Astrocyte (in vitro differentiated cells and primary cell): ENCODE measurements at regions not wholly inside any gene's neighbourhood (a gene's known extent, or its start where the extent isn't known, plus 50 kb on each side); places are given as distances from the start of the nearest gene placed in this dataset.

Experiments used
- DNase-seq: peaks from one replicate; pipeline ENCODE4 v3.0.0-alpha.2; 2010; ENCODE audit warnings: low read depth
- FAIRE-seq: peaks from 2 replicates; lab custom pipeline; 2011; peaks lifted over from hg19 to GRCh38; lab: Jason Lieb, UNC
- H2AFZ ChIP-seq: 2 replicates; pipeline ENCODE4 v1.6.0; 2012; ENCODE audit warnings: low read depth, low read length, inconsistent platforms
- H3K27ac ChIP-seq: 2 replicates; pipeline ENCODE4 v1.5.1; 2011; ENCODE audit warnings: low read depth, low read length, inconsistent platforms
- H3K27me3 ChIP-seq: 2 replicates; pipeline ENCODE4 v1.6.0; 2011; ENCODE audit warnings: low read length, inconsistent platforms; ENCODE audit not compliant: insufficient read depth
- H3K36me3 ChIP-seq: 2 replicates; pipeline ENCODE4 v1.5.1; 2011; ENCODE audit warnings: low read length, inconsistent platforms; ENCODE audit not compliant: insufficient read depth
- H3K4me1 ChIP-seq: 2 replicates; pipeline ENCODE4 v1.5.1; 2011; ENCODE audit warnings: low read length, inconsistent platforms; ENCODE audit not compliant: insufficient read depth
- H3K4me2 ChIP-seq: 2 replicates; pipeline ENCODE4 v1.6.0; 2012; ENCODE audit warnings: low read length, inconsistent platforms
- H3K4me3 ChIP-seq: 2 replicates; pipeline ENCODE4 v1.5.1; 2011; ENCODE audit warnings: low read depth, mild to moderate bottlenecking, low read length, inconsistent platforms; ENCODE audit not compliant: insufficient read depth
- H3K79me2 ChIP-seq: 2 replicates; pipeline ENCODE4 v1.6.0; 2012; ENCODE audit warnings: mild to moderate bottlenecking, low read length, inconsistent platforms; ENCODE audit not compliant: insufficient read depth
- H3K9ac ChIP-seq: 2 replicates; pipeline ENCODE4 v1.6.0; 2012; ENCODE audit warnings: mild to moderate bottlenecking, low read length, inconsistent platforms
- H3K9me3 ChIP-seq: 2 replicates; pipeline ENCODE4 v1.5.1; 2012; ENCODE audit warnings: low read depth, mild to moderate bottlenecking, low read length, inconsistent platforms; ENCODE audit not compliant: insufficient read depth
- H4K20me1 ChIP-seq: 2 replicates; pipeline ENCODE4 v1.6.0; 2012; ENCODE audit warnings: low read length, inconsistent platforms; ENCODE audit not compliant: insufficient read depth
- H3K27ac Mint-ChIP-seq: one replicate; pipeline ENCODE4 v1.8.0; 2021; ENCODE audit warnings: mild to moderate bottlenecking, mixed read lengths; ENCODE audit not compliant: unreplicated experiment
- H3K27me3 Mint-ChIP-seq: one replicate; pipeline ENCODE4 v1.8.0; 2021; ENCODE audit warnings: low read depth, mixed read lengths; ENCODE audit not compliant: unreplicated experiment
- H3K36me3 Mint-ChIP-seq: one replicate; pipeline ENCODE4 v1.8.0; 2021; ENCODE audit warnings: low read depth, mixed read lengths; ENCODE audit not compliant: unreplicated experiment
- H3K4me1 Mint-ChIP-seq: one replicate; pipeline ENCODE4 v1.8.0; 2021; ENCODE audit warnings: low read depth, mixed read lengths; ENCODE audit not compliant: unreplicated experiment
- H3K4me3 Mint-ChIP-seq: one replicate; pipeline ENCODE4 v1.8.0; 2021; ENCODE audit warnings: mild to moderate bottlenecking, moderate library complexity, mixed read lengths; ENCODE audit not compliant: unreplicated experiment
- H3K9me3 Mint-ChIP-seq: one replicate; pipeline ENCODE4 v1.8.0; 2021; ENCODE audit warnings: mild to moderate bottlenecking, mixed read lengths; ENCODE audit not compliant: unreplicated experiment
- EZH2 ChIP-seq: IDR thresholded peaks from 2 replicates; pipeline ENCODE4 v1.6.1; 2012; ENCODE audit warnings: mild to moderate bottlenecking, low read length, inconsistent platforms; ENCODE audit not compliant: insufficient read depth
- TF ChIP-seq, protein P1 (sequence below): IDR thresholded peaks from 2 replicates; pipeline ENCODE4 v1.5.1; 2011; ENCODE audit warnings: low read depth, mild to moderate bottlenecking, inconsistent platforms, low read length, moderate library complexity; ENCODE audit not compliant: insufficient read depth

DNA sequence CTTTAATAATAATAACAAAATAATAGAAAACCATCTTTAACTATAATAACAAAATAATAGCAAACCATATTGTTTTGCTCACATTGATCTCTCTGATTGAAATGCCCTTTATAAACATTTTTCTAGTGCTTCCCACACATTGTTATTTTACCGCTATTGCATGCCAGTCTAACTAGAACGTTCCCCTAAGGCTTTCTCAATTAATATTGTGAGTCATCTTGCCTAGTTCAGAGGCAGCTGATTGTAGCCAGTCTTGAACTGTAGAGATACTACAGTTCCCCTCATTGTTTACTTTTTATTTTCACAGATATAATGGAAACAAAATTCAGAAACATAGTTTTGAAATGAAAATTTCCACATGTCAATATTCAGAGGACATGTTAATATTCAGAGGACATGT, 192.3 kb upstream of the ADGRL4 start:
- Histone ChIP-seq H4K20me1 (no peaks in the 10 kb centered on the region), H3K9ac (no peak overlapping the region), H3K4me1 (peaks cover 4% of the 10 kb centered on the region), H3K9me3 (no peaks in the 10 kb centered on the region), H3K4me3 (no peak overlapping the region), H3K27me3 (no peaks in the 10 kb centered on the region), H3K36me3 (no peaks in the 10 kb centered on the region), H3K79me2 (no peaks in the 10 kb centered on the region), H3K27ac (no peak overlapping the region), H3K4me2 (no peak overlapping the region), H2AFZ (no peak overlapping the region)
- Mint-ChIP-seq H3K27me3 (no peaks in the 10 kb centered on the region), H3K36me3 (no peaks in the 10 kb centered on the region), H3K27ac (no peak overlapping the region), H3K9me3 (no peaks in the 10 kb centered on the region), H3K4me1 (peaks cover 10% of the 10 kb centered on the region), H3K4me3 (no peak overlapping the region)
- TF ChIP-seq, protein P1, sequence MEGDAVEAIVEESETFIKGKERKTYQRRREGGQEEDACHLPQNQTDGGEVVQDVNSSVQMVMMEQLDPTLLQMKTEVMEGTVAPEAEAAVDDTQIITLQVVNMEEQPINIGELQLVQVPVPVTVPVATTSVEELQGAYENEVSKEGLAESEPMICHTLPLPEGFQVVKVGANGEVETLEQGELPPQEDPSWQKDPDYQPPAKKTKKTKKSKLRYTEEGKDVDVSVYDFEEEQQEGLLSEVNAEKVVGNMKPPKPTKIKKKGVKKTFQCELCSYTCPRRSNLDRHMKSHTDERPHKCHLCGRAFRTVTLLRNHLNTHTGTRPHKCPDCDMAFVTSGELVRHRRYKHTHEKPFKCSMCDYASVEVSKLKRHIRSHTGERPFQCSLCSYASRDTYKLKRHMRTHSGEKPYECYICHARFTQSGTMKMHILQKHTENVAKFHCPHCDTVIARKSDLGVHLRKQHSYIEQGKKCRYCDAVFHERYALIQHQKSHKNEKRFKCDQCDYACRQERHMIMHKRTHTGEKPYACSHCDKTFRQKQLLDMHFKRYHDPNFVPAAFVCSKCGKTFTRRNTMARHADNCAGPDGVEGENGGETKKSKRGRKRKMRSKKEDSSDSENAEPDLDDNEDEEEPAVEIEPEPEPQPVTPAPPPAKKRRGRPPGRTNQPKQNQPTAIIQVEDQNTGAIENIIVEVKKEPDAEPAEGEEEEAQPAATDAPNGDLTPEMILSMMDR, result no peak
- no peak for TF ChIP-seq EZH2
- FAIRE-seq (no peak), DNase-seq (peak; percentile 66)

DNA sequence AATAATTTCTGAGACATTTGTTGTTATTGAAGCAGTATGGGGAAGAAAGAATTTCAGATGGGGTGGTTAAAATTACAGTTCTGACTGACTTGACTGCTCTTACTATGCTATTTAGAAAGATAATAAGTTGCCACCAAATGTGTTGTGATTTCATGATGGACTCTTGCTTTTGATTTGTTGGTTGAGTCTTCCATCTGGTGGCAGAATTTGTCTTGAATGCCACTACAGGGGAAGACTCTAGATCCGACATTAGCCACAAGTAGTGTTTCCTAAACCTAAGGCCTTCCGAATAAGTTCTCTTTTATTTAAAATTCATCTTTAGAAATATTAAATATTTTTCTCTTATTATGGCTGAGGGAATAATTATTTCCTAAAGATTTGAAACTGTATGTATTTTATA, 190.9 kb upstream of the ADGRL4 start:
- H3K36me3 ChIP-seq, result no peaks in the 10 kb centered on the region
- Mint-ChIP-seq H3K27me3 (no peaks in the 10 kb centered on the region), H3K4me3 (no peak overlapping the region), H3K4me1 (peaks cover 18% of the 10 kb centered on the region), H3K27ac (no peak overlapping the region), H3K36me3 (no peaks in the 10 kb centered on the region), H3K9me3 (no peaks in the 10 kb centered on the region)
- no peak overlapping the region for H3K9ac ChIP-seq
- no peak overlapping the region for H3K27ac ChIP-seq
- no peaks in the 10 kb centered on the region for H4K20me1 ChIP-seq
- TF ChIP-seq, protein P1, result peak; percentile 15
- TF ChIP-seq EZH2, result no peak
- no peak overlapping the region for H3K4me3 ChIP-seq
- no peaks in the 10 kb centered on the region for H3K9me3 ChIP-seq
- FAIRE-seq, result no peak
- peaks cover 12% of the 10 kb centered on the region for H3K4me1 ChIP-seq
- no peaks in the 10 kb centered on the region for H3K27me3 ChIP-seq
- peak; percentile 7 for DNase-seq
- no peaks in the 10 kb centered on the region for H3K79me2 ChIP-seq
- no peak overlapping the region for H3K4me2 ChIP-seq
- no peak overlapping the region for H2AFZ ChIP-seq

DNA sequence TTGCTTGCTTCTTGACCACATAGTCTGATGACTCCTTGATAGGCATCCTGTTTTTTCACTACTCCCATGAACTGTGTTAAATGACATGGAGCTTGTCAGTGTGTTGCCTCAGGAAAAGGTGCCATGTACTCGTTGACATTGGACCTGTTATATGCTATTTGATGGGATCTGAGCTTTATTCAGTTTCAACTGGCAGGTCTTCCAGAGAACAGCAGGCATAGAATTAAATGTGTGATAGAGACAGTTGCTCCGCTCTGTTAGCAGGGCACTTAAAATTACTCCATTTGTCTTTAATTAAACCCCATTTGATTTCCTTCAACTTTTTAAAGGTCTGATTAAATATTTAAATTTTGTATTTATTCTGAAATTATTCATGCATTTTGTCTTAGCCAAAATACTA, 189.7 kb upstream of the ADGRL4 start:
- Mint-ChIP-seq H3K4me3 (no peak overlapping the region), H3K27me3 (no peaks in the 10 kb centered on the region), H3K9me3 (no peaks in the 10 kb centered on the region), H3K27ac (no peak overlapping the region), H3K36me3 (no peaks in the 10 kb centered on the region), H3K4me1 (peaks cover 18% of the 10 kb centered on the region)
- Histone ChIP-seq H2AFZ (no peak overlapping the region), H3K4me1 (peaks cover 12% of the 10 kb centered on the region), H3K27me3 (no peaks in the 10 kb centered on the region), H4K20me1 (no peaks in the 10 kb centered on the region), H3K4me3 (no peak overlapping the region), H3K27ac (no peak overlapping the region), H3K36me3 (no peaks in the 10 kb centered on the region), H3K9ac (no peak overlapping the region), H3K9me3 (no peaks in the 10 kb centered on the region), H3K79me2 (no peaks in the 10 kb centered on the region), H3K4me2 (no peak overlapping the region)
- no peak for TF ChIP-seq EZH2
- TF ChIP-seq, protein P1, result no peak
- FAIRE-seq, result no peak
- no peak for DNase-seq
